HepG2 (cell line): ENCODE measurements at regions not wholly inside any gene's neighbourhood (a gene's known extent, or its start where the extent isn't known, plus 50 kb on each side); places are given as distances from the start of the nearest gene placed in this dataset.

Experiments
- ATAC-seq: fragments of 200-7000 bp; cut with Tn5 transposase; 3 replicates; pipeline ENCODE4 v1.9.1; 2020; ENCODE audit warnings: mild to moderate bottlenecking, moderate library complexity
- BruUV-seq: library from RNA; stranded (reverse); fragments of 400-500 nt; replicated peaks from 2 replicates; lab custom pipeline; 2021; lab: Mats Ljungman, UMichigan
- CTCF ChIA-PET: fragments of 300-600 bp; formaldehyde crosslinking; extraction: SDS; loops from one replicate; lab custom pipeline; 2021; ENCODE audit warnings: low total read pairs, inconsistent platforms, low intra/inter-chr PET ratio; lab: Yijun Ruan, JAX
- POLR2A ChIA-PET: fragments of 350-600 bp; sonication (Branson Sonifier 250); formaldehyde crosslinking; loops from one replicate; lab custom pipeline; 2020; ENCODE audit warnings: antibody characterized with exemption, inconsistent platforms; lab: Yijun Ruan, JAX
- DNase-seq: peaks from one replicate; pipeline ENCODE4 v3.0.0-alpha.2; 2015; ENCODE audit warnings: low spot score
- FAIRE-seq: peaks from 3 replicates; lab custom pipeline; 2011; peaks lifted over from hg19 to GRCh38; lab: Jason Lieb, UNC
- H2AFZ ChIP-seq: one replicate; pipeline ENCODE4 v1.6.1; 2011; ENCODE audit warnings: low read length, inconsistent platforms
- H3K27ac ChIP-seq: fragments of 300-600 bp; 3 replicates; pipeline ENCODE4 v1.8.0; 2011; ENCODE audit warnings: mixed run types, mild to moderate bottlenecking, mixed read lengths, low read length, inconsistent platforms; ENCODE audit not compliant: insufficient read depth; ENCODE audit errors: extremely low read length
- H3K27me3 ChIP-seq, 2 experiments: fragments of 200-600 bp in 1 of 2; 2 replicates in 1 of 2; 3 replicates in 1 of 2; pipeline versions ENCODE4 v1.6.0 to v1.8.0; 2011; ENCODE audit warnings: low read length in 2 of 2, mild to moderate bottlenecking in 2 of 2, moderate library complexity in 2 of 2, inconsistent platforms in 1 of 2; ENCODE audit not compliant: insufficient read depth in 2 of 2, control insufficient read depth in 1 of 2
- H3K36me3 ChIP-seq, 2 experiments: fragments of 200-600 bp in 1 of 2; replicated peaks in 1 of 2; 2 replicates in 1 of 2; 3 replicates in 1 of 2; pipeline versions ENCODE4 v1.5.1 to v1.8.0; 2011; ENCODE audit warnings: low read length in 2 of 2, inconsistent platforms in 1 of 2; ENCODE audit not compliant: insufficient read depth in 2 of 2, control insufficient read depth in 1 of 2
- H3K4me1 ChIP-seq: 2 replicates; pipeline ENCODE4 v1.5.1; 2012; ENCODE audit warnings: low read length, inconsistent platforms; ENCODE audit not compliant: insufficient read depth
- H3K4me2 ChIP-seq: 2 replicates; pipeline ENCODE4 v1.6.0; 2011; ENCODE audit warnings: low read depth, low read length, inconsistent platforms
- H3K4me3 ChIP-seq, 3 experiments: fragments of 200-600 bp in 1 of 3; sonication (generic), shearing (Covaris generic) in 1 of 3; replicated peaks in 1 of 3; 2 replicates each; pipeline ENCODE4 v1.5.1; 2011 to 2016; ENCODE audit warnings: low read length in 3 of 3, inconsistent platforms in 2 of 3, low read depth in 2 of 3, mild to moderate bottlenecking in 2 of 3, control low read depth in 1 of 3, mixed read lengths in 1 of 3; ENCODE audit not compliant: insufficient read depth in 1 of 3
- H3K79me2 ChIP-seq: one replicate; pipeline ENCODE4 v1.6.1; 2011; ENCODE audit warnings: low read length, inconsistent platforms; ENCODE audit not compliant: insufficient read depth
- H3K9ac ChIP-seq: 2 replicates; pipeline ENCODE4 v1.6.0; 2011; ENCODE audit warnings: mild to moderate bottlenecking, low read depth, low read length, inconsistent platforms; ENCODE audit not compliant: insufficient read depth
- H3K9me3 ChIP-seq: 2 replicates; pipeline ENCODE4 v1.5.1; 2012; ENCODE audit warnings: mild to moderate bottlenecking, low read length
- H4K20me1 ChIP-seq: 2 replicates; pipeline ENCODE4 v1.6.0; 2011; ENCODE audit warnings: inconsistent platforms, mild to moderate bottlenecking, low read length, moderate library complexity; ENCODE audit not compliant: insufficient read depth
- AKNA ChIP-seq: sonication (generic); formaldehyde crosslinking; IDR thresholded peaks from 2 replicates; pipeline ENCODE4 v1.4.0; 2020; ENCODE audit warnings: missing genetic modification reagents, borderline replicate concordance
- ASH2L ChIP-seq: fragments of 300-600, 200-600 bp; sonication (generic); IDR thresholded peaks from 2 replicates; pipeline ENCODE4 v1.7.0; 2017; ENCODE audit warnings: low read depth, mild to moderate bottlenecking, moderate library complexity, mixed read lengths, low read length; ENCODE audit not compliant: insufficient read length
- GPN1 ChIP-seq: sonication (generic); formaldehyde crosslinking; IDR thresholded peaks from 2 replicates; pipeline ENCODE4 v1.5.1; 2020; ENCODE audit warnings: missing genetic modification reagents, borderline replicate concordance
- JUN ChIP-seq: sonication (generic); formaldehyde crosslinking; IDR thresholded peaks from 2 replicates; pipeline ENCODE4 v1.4.0; 2020; ENCODE audit warnings: mild to moderate bottlenecking, missing genetic modification reagents
- JUNB ChIP-seq: sonication (generic); formaldehyde crosslinking; IDR thresholded peaks from 2 replicates; pipeline ENCODE4 v1.8.0; 2022; ENCODE audit warnings: missing genetic modification reagents, mild to moderate bottlenecking, borderline replicate concordance
- KDM3A ChIP-seq: IDR thresholded peaks from 2 replicates; pipeline ENCODE4 v1.6.1; 2018; ENCODE audit warnings: low read depth, missing compliant biosample characterization
- PREB ChIP-seq: sonication (generic); formaldehyde crosslinking; IDR thresholded peaks from 2 replicates; pipeline ENCODE4 v1.4.0; 2020; ENCODE audit warnings: missing genetic modification reagents
- PRPF4 ChIP-seq: fragments of 200-400 bp; formaldehyde crosslinking; IDR thresholded peaks from 2 replicates; pipeline ENCODE4 v1.6.1; 2016; ENCODE audit warnings: low read length, low read depth; ENCODE audit not compliant: poor library complexity, severe bottlenecking
- TAF1 ChIP-seq: sonication (generic); formaldehyde crosslinking; IDR thresholded peaks from 2 replicates; pipeline ENCODE4 v1.4.0; 2020; ENCODE audit warnings: missing genetic modification reagents
- TEAD3 ChIP-seq: optimal IDR thresholded peaks from 2 replicates; pipeline ENCODE3; 2016; ENCODE audit warnings: borderline replicate concordance
- ZFP91 ChIP-seq: sonication (generic); formaldehyde crosslinking; IDR thresholded peaks from 2 replicates; pipeline ENCODE4 v1.9.0; 2022; ENCODE audit warnings: missing genetic modification reagents, mild to moderate bottlenecking, borderline replicate concordance
- ZNF562 ChIP-seq: sonication (generic); formaldehyde crosslinking; IDR thresholded peaks from 2 replicates; pipeline ENCODE4 v1.8.0; 2022; ENCODE audit warnings: missing genetic modification reagents, borderline replicate concordance
- ZNF607 ChIP-seq: sonication (generic); formaldehyde crosslinking; IDR thresholded peaks from 2 replicates; pipeline ENCODE4 v1.5.1; 2020; ENCODE audit warnings: missing genetic modification reagents, mild to moderate bottlenecking, borderline replicate concordance
- ZNF740 ChIP-seq: sonication (generic); formaldehyde crosslinking; IDR thresholded peaks from 2 replicates; pipeline ENCODE4 v1.4.0; 2020; ENCODE audit warnings: missing genetic modification reagents
- WGBS: methylation state at CpG from one replicate; pipeline ENCODE4 v1.1.6; 2017; ENCODE audit warnings: low lambda C conversion rate; 5-methylcytosine and 5-hydroxymethylcytosine counted together
- in situ Hi-C: cut with HindIII; loops from 2 replicates; pipeline ENCODE4 v1.10.0; 2017; ENCODE audit warnings: low pct_unique_long_range_greater_than_20kb; ENCODE audit not compliant: extremely low pct_ligation_motif_present
- intact Hi-C: fragments of 100-400 bp; cut with micrococcal nuclease; formaldehyde crosslinking; loops from one replicate; pipeline ENCODE4 v1.10.0; 2022; ENCODE audit not compliant: unreplicated experiment

GRCh38 chr12:127760357-127760756 is 506.6 kb upstream of the TMEM132C start (continued):
- TF ChIP-seq AKNA (CRISPR knock-in tag) (no peak), ZNF562 (no peak), JUN (no peak), ZFP91 (CRISPR knock-in tag) (no peak)

- in situ Hi-C loops: no loop called here
- Histone ChIP-seq H3K9ac (no peak overlapping the region), H3K4me2 (no peak overlapping the region), H2AFZ (no peak overlapping the region), H3K4me1 (no peaks in the 10 kb centered on the region), H3K27me3 (no peaks in the 10 kb centered on the region), H3K9me3 (peaks cover 39% of the 10 kb centered on the region), H3K4me3 (no peak overlapping the region), H3K27ac (no peak overlapping the region), H3K79me2 (no peaks in the 10 kb centered on the region), H3K36me3 (no peaks in the 10 kb centered on the region), H4K20me1 (no peaks in the 10 kb centered on the region)
- WGBS: 69% methylated on average over 22 of the region's 22 CpGs
- ChIA-PET CTCF (no interaction called here), POLR2A (no interaction called here)
- no TSS peak for BruUV-seq
- DNase-seq (no peak), FAIRE-seq (no peak), ATAC-seq (no peak)
- intact Hi-C loops: no loop called here
- TF ChIP-seq ZNF607 (CRISPR knock-in tag) (no peak), ASH2L (no peak), GPN1 (CRISPR knock-in tag) (no peak), ZNF740 (CRISPR knock-in tag) (no peak), PREB (CRISPR knock-in tag) (no peak), TEAD3 (no peak), JUNB (CRISPR knock-in tag) (no peak), PRPF4 (no peak), KDM3A (CRISPR knock-in tag) (no peak), TAF1 (CRISPR knock-in tag) (no peak)
These were observed 506.0 kb upstream of the TMEM132C start for GRCh38 chr12:127760996-127761395.
